ENCODE measurements at regions not wholly inside any gene's neighbourhood (a gene's known extent, or its start where the extent isn't known, plus 50 kb on each side); places are given as distances from the start of the nearest gene placed in this dataset.

DNA sequence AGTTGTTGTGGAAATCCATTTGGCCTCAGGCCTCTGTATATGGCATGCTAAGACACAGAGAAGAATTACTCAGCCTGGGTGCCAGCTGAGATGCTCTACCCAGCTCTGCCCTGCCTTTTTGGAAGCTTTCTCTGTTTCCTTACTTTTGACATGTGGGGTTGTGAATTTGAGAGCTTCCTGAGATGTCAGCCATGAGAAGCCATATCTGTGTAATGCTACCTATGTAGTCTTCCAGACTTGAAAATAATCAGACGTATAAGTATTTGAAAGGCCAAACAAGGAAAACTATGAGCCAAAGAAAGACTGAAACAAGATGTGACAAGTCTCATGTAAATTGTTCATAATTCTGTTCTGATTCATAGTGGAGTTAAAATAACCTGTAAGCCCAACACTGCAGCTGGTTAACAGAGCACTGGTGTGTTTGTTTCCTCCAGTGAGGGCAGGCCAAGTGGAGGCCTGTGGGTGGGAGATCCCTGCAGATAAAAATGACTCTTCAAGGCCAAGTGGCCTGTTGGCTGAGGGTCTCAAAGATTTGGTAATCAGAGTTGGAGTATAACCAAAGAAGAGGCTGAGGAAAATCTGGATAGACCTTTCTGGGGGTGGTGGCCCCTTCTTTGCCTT is 94.0 kb downstream of the TMX1 start:
- H3K4me1 ChIP-seq (ENCODE audit: insufficient read depth, low read length) = no peaks in the 10 kb centered on the region
- no peaks in the 10 kb centered on the region for H3K9me3 ChIP-seq (ENCODE audit: control insufficient read depth, insufficient read depth, low read length)
- no peaks in the 10 kb centered on the region for H3K36me3 ChIP-seq (ENCODE audit: insufficient read depth, low read length)
- H3K9ac ChIP-seq (ENCODE audit: low read depth, low read length) = no peak overlapping the region

GRCh38 chr14:51334566-51334965 is 94.5 kb downstream of the TMX1 start:
- Histone ChIP-seq H3K9ac (ENCODE audit: low read depth, low read length) (no peak overlapping the region), H3K9me3 (ENCODE audit: control insufficient read depth, insufficient read depth, low read length) (no peaks in the 10 kb centered on the region), H3K4me1 (ENCODE audit: insufficient read depth, low read length) (no peaks in the 10 kb centered on the region), H3K36me3 (ENCODE audit: insufficient read depth, low read length) (no peaks in the 10 kb centered on the region)

GRCh38 chr14:51335531-51335930 is 95.5 kb downstream of the TMX1 start:
- H3K9ac ChIP-seq (ENCODE audit: low read depth, low read length) = no peak overlapping the region
- H3K36me3 ChIP-seq (ENCODE audit: insufficient read depth, low read length) = no peaks in the 10 kb centered on the region
- H3K9me3 ChIP-seq (ENCODE audit: control insufficient read depth, insufficient read depth, low read length) = no peaks in the 10 kb centered on the region
- no peaks in the 10 kb centered on the region for H3K4me1 ChIP-seq (ENCODE audit: insufficient read depth, low read length)

DNA sequence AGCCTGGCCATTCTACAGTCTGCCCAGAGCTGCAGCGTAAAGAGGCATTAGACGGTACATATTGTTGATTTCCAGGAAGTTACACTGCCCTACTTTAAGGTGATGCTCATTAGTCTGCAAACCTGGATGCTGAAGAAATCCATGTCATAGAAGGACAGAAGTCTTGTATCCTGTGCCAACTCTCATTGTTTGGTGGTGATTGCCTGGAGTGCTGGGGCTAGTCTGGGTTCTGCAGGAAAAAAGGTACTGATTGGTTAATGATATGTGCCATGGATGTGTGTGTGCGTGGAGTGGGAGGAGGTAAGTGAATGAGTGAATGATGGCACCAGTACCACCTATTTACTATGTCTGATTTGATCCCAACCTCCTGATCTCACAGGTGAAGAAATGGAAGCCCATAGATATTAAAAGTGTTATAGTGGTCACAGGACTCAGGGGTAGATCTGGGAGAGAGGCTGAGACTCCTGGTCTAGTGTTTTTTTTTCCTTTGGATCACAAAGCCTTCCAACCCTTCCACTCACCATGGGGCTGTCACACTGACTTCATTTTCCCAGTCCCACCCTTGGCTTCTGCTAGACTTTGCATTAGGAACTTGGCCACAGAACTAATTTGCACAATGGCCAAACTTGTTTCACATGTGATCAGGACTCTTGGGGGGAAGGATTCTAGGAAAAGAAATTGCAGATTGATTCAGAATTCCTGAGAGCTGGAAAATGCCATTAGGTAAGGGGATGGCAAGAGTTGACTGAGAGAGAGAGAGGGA is 96.1 kb downstream of the TMX1 start:
- H3K9ac ChIP-seq (ENCODE audit: low read depth, low read length) = no peak overlapping the region
- H3K9me3 ChIP-seq (ENCODE audit: control insufficient read depth, insufficient read depth, low read length) = no peaks in the 10 kb centered on the region
- no peaks in the 10 kb centered on the region for H3K4me1 ChIP-seq (ENCODE audit: insufficient read depth, low read length)
- H3K36me3 ChIP-seq (ENCODE audit: insufficient read depth, low read length) = no peaks in the 10 kb centered on the region

- H3K9ac ChIP-seq (ENCODE audit: low read depth, low read length) = no peak overlapping the region
- H3K9me3 ChIP-seq (ENCODE audit: control insufficient read depth, insufficient read depth, low read length) = no peaks in the 10 kb centered on the region
- H3K4me1 ChIP-seq (ENCODE audit: insufficient read depth, low read length) = no peaks in the 10 kb centered on the region
- no peaks in the 10 kb centered on the region for H3K36me3 ChIP-seq (ENCODE audit: insufficient read depth, low read length)
Measured at GRCh38 chr14:51336734-51337133, 96.7 kb downstream of the TMX1 start.

DNA sequence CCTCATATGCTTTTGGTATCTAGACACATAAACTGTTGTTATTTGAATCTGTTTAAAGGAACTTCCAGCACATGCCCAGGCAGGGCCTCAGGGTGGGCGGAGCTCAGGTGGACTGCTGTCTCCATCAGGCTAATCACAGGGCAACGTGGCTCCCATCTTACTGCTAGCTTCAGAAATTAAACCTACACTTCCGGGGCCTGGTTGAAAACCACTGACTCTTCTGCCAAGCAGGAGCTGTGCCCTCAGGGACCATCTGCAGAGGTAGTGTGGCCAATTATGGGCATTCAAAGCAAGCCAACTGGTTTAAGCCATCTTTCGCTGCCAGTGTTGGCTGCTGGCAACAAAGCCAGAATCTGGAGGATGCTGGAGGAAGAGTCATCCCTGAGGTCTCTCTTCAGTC is 97.5 kb downstream of the TMX1 start:
- Histone ChIP-seq H3K9ac (ENCODE audit: low read depth, low read length) (no peak overlapping the region), H3K36me3 (ENCODE audit: insufficient read depth, low read length) (no peaks in the 10 kb centered on the region), H3K4me1 (ENCODE audit: insufficient read depth, low read length) (no peaks in the 10 kb centered on the region), H3K9me3 (ENCODE audit: control insufficient read depth, insufficient read depth, low read length) (no peaks in the 10 kb centered on the region)

- H3K9me3 ChIP-seq (ENCODE audit: control insufficient read depth, insufficient read depth, low read length) = peaks cover 3% of the 10 kb centered on the region; the same call in 1 of the 2 replicates
- H3K4me1 ChIP-seq (ENCODE audit: insufficient read depth, low read length) = no peaks in the 10 kb centered on the region
- no peaks in the 10 kb centered on the region for H3K36me3 ChIP-seq (ENCODE audit: insufficient read depth, low read length)
- H3K9ac ChIP-seq (ENCODE audit: low read depth, low read length) = no peak overlapping the region
Measured at GRCh38 chr14:51341338-51341737, 101.3 kb downstream of the TMX1 start.

GRCh38 chr14:51342226-51342625 is 102.2 kb downstream of the TMX1 start:
- no peak overlapping the region for H3K9ac ChIP-seq (ENCODE audit: low read depth, low read length)
- H3K36me3 ChIP-seq (ENCODE audit: insufficient read depth, low read length) = no peaks in the 10 kb centered on the region

GRCh38 chr14:51351997-51352396 is 112.0 kb downstream of the TMX1 start:
- Histone ChIP-seq H3K9ac (ENCODE audit: low read depth, low read length) (no peak overlapping the region), H3K36me3 (ENCODE audit: insufficient read depth, low read length) (no peaks in the 10 kb centered on the region), H3K9me3 (ENCODE audit: control insufficient read depth, insufficient read depth, low read length) (peaks cover 3% of the 10 kb centered on the region; the same call in 1 of the 2 replicates), H3K4me1 (ENCODE audit: insufficient read depth, low read length) (no peaks in the 10 kb centered on the region)

More at GRCh38 chr14:51342226-51342625, 102.2 kb downstream of the TMX1 start:
- no peaks in the 10 kb centered on the region for H3K4me1 ChIP-seq (ENCODE audit: insufficient read depth, low read length)
- peaks cover 3% of the 10 kb centered on the region; the same call in 1 of the 2 replicates for H3K9me3 ChIP-seq (ENCODE audit: control insufficient read depth, insufficient read depth, low read length)

GRCh38 chr14:51353901-51354300 is 113.9 kb downstream of the TMX1 start:
- H3K4me1 ChIP-seq (ENCODE audit: insufficient read depth, low read length) = no peaks in the 10 kb centered on the region
- no peaks in the 10 kb centered on the region for H3K36me3 ChIP-seq (ENCODE audit: insufficient read depth, low read length)
- no peak overlapping the region for H3K9ac ChIP-seq (ENCODE audit: low read depth, low read length)
- H3K9me3 ChIP-seq (ENCODE audit: control insufficient read depth, insufficient read depth, low read length) = no peaks in the 10 kb centered on the region

DNA sequence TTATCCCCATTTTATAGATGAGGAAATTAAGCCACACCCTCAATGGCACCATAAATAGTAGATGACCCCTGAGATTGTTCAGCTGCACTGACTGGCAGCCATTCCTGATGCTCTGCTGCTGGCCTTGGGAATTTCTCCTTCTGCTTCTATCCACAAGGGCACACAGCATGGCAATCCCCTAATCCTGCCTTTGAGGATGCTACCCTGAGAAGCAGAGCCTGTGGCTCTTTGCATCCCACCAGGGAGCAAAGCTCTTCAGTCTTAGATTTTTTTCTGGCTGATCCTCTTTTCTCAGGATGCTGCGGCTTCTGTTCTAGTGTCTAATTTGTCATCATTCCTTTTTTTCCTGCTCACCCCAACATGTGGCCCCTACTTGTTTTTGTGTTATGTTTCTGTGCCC is 114.8 kb downstream of the TMX1 start:
- H3K36me3 ChIP-seq (ENCODE audit: insufficient read depth, low read length) = no peaks in the 10 kb centered on the region
- H3K9ac ChIP-seq (ENCODE audit: low read depth, low read length) = no peak overlapping the region
- no peaks in the 10 kb centered on the region for H3K9me3 ChIP-seq (ENCODE audit: control insufficient read depth, insufficient read depth, low read length)
- H3K4me1 ChIP-seq (ENCODE audit: insufficient read depth, low read length) = no peaks in the 10 kb centered on the region

DNA sequence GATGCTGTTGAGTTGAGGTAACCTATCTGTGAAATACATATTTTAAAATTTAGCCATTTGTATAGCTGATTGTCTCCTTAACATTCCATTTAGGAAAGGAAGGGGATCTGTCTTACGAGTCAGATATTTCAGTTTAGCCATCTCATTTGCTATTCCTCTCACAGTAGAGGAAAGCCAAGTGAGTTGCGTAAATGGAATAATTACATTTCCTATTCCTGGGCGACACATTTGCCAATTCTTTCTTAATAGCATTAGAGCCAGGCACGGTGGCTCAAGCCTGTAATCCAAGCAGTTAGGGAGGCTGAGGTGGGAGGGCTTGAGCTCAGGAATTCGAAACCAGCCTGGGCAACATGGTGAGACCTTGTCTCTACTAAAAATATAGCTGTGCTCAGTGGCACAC is 116.3 kb downstream of the TMX1 start:
- no peak overlapping the region for H3K9ac ChIP-seq (ENCODE audit: low read depth, low read length)
- H3K36me3 ChIP-seq (ENCODE audit: insufficient read depth, low read length) = no peaks in the 10 kb centered on the region
- no peaks in the 10 kb centered on the region for H3K9me3 ChIP-seq (ENCODE audit: control insufficient read depth, insufficient read depth, low read length)
- no peaks in the 10 kb centered on the region for H3K4me1 ChIP-seq (ENCODE audit: insufficient read depth, low read length)

DNA sequence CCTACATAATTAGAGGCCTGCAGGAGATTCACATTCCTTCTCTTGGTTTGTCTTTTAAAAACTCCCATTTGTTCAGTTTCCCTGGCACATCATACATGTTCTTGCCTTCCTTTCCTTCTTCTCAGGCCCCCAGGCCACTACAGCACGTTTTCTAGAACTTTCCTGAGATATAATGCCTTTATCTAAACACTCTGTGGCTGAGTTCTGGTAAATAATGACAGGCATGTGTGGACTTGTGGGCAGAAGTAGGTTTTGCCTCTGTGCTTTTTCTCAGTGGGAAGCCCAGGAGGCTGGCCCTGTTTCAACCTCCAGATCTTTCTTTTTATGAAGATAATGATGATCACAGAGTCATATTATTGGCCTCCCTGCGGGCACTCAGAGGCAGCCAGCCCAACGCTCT is 117.2 kb downstream of the TMX1 start:
- H3K4me1 ChIP-seq (ENCODE audit: insufficient read depth, low read length) = no peaks in the 10 kb centered on the region
- H3K9ac ChIP-seq (ENCODE audit: low read depth, low read length) = no peak overlapping the region
- no peaks in the 10 kb centered on the region for H3K9me3 ChIP-seq (ENCODE audit: control insufficient read depth, insufficient read depth, low read length)
- H3K36me3 ChIP-seq (ENCODE audit: insufficient read depth, low read length) = no peaks in the 10 kb centered on the region

DNA sequence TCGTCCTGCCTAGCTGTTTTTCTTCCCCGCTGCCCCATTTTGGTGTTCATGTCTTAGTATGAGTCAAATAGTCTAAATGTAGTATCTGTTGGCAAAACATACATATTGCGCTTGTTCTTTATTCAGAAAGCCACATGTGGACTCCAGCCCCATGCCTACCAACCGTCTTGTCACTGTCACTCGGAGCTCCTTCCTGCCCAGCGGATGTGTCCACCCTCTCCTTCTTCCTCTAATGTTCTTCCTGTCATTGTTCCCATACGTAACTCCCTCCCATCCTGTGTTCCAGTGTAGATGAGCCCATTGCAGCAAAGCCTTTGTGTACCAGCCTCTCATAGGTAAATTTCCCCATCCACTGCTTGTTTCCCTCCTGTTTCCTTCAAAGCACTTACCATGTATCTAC is 120.5 kb downstream of the TMX1 start:
- H3K36me3 ChIP-seq (ENCODE audit: insufficient read depth, low read length) = no peaks in the 10 kb centered on the region
- no peaks in the 10 kb centered on the region for H3K4me1 ChIP-seq (ENCODE audit: insufficient read depth, low read length)
- H3K9ac ChIP-seq (ENCODE audit: low read depth, low read length) = no peak overlapping the region
- no peaks in the 10 kb centered on the region for H3K9me3 ChIP-seq (ENCODE audit: control insufficient read depth, insufficient read depth, low read length)

DNA sequence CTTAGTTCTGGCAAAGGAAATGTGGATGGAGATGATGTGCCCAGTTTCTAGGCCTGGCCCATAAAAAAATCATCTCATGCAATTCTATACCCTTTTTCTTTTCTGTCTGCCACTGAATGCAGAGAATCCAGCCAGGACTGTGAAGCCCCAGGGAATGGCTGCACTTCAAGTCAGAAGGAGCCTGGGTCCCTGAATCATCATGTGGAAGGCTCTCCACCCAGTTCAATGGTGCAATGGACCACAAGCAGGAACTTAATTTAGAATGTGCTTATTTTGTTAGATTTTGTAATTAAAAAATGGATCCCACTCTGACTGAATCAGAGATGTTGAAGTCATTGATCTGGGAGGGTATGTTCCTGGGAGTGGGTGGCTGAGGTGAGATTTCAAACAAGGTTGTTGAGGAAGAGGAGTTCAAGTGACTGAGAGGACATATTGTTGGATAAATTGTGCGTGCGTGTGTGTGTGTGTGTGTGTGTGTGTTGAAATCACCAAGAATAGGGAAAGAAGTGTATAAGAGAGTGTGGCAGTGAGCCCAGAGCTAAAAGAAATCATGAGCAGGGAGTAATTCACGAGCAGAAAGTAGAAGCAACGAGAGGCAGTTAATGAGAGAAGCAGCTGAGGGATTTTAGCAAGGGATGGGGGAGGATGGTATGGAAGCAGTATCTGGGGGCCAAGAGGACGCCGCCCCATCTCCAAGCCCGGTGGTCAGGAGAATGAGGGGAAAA is 125.4 kb downstream of the TMX1 start:
- Histone ChIP-seq H3K4me1 (ENCODE audit: insufficient read depth, low read length) (peaks cover 7% of the 10 kb centered on the region; the same call in 1 of the 2 replicates), H3K9me3 (ENCODE audit: control insufficient read depth, insufficient read depth, low read length) (no peaks in the 10 kb centered on the region), H3K9ac (ENCODE audit: low read depth, low read length) (no peak overlapping the region), H3K36me3 (ENCODE audit: insufficient read depth, low read length) (no peaks in the 10 kb centered on the region)

Data from ES-I3 (cell line).